Spleen (tissue), 7 donors: ENCODE measurements at regions not wholly inside any gene's neighbourhood (a gene's known extent, or its start where the extent isn't known, plus 50 kb on each side); places are given as distances from the start of the nearest gene placed in this dataset.

Experiments
- POLR2A ChIP-seq, 3 donors: fragments of 450-650 bp; IDR thresholded peaks; one replicate each; pipeline ENCODE4 v1.5.1; 2017; ENCODE audit warnings: antibody characterized with exemption in 3 of 3, mild to moderate bottlenecking in 1 of 3
- TF ChIP-seq, protein P1 (sequence below), 11 experiments: fragments of 200-600 bp in 7 of 11; fragments of 450-650 bp in 4 of 11; sonication (generic) in 4 of 11; IDR thresholded peaks in 8 of 11; conservative IDR thresholded peaks in 3 of 11; 1 replicate in 7 of 11; 2 replicates in 4 of 11; pipeline versions ENCODE4 v1.4.0 to v1.8.0; 2016 to 2021; ENCODE audit warnings: antibody characterized with exemption in 11 of 11, inconsistent platforms in 4 of 11, mild to moderate bottlenecking in 1 of 11
- donor health status: DM: no; HTN: no; CAD: no; lungs with moderate emphysema.
- donor health status: DM: no; HTN: no; CAD: no.
- donor health status: DM: no; HTN: no; CAD: no.

DNA sequence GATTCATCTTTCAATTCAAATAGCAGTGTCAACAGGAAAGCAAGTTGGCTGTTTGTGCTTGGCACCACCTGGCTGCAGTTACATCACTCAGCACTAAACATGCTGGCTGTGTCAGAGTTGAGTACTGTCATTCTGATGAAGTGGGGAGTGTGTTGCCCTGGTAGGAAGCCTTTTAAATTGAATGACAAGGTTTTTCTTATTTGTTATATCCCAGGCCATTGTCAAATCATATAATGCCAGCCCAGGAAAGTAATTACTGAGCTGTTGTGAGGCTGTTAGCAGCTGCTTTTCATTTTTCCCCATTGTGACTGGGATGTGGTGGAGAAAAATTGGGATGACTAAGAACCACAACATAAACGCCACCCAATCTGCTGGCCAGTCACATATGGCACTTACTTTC, 106.5 kb upstream of the PRKD1 start:
- TF ChIP-seq, protein P1, sequence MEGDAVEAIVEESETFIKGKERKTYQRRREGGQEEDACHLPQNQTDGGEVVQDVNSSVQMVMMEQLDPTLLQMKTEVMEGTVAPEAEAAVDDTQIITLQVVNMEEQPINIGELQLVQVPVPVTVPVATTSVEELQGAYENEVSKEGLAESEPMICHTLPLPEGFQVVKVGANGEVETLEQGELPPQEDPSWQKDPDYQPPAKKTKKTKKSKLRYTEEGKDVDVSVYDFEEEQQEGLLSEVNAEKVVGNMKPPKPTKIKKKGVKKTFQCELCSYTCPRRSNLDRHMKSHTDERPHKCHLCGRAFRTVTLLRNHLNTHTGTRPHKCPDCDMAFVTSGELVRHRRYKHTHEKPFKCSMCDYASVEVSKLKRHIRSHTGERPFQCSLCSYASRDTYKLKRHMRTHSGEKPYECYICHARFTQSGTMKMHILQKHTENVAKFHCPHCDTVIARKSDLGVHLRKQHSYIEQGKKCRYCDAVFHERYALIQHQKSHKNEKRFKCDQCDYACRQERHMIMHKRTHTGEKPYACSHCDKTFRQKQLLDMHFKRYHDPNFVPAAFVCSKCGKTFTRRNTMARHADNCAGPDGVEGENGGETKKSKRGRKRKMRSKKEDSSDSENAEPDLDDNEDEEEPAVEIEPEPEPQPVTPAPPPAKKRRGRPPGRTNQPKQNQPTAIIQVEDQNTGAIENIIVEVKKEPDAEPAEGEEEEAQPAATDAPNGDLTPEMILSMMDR (IDR thresholded peaks at IDR 0.05 in 8 of 11, conservative IDR thresholded peaks at IDR 0.05 in 3 of 11), result no peak
- TF ChIP-seq POLR2A (IDR thresholded peaks at IDR 0.05), result no peak
